ENCODE measurements at regions not wholly inside any gene's neighbourhood (a gene's known extent, or its start where the extent isn't known, plus 50 kb on each side); places are given as distances from the start of the nearest gene placed in this dataset.
A peak's percentile ranks its signal among the peaks of the same experiment; 100 is the strongest.

GRCh38 chr17:31653691-31654090, 205.4 kb downstream of the COPRS start:
- Histone ChIP-seq H3K9me1 (replicated peaks; ENCODE audit: control insufficient read depth, extremely low read depth, insufficient read depth, low read length) (no peaks in the 10 kb centered on the region), H3K9me3 (replicated peaks; ENCODE audit: control insufficient read depth, insufficient read depth, low read length) (no peaks in the 10 kb centered on the region), H4K20me1 (replicated peaks; ENCODE audit: control insufficient read depth, extremely low read depth, insufficient read depth, low read length) (no peaks in the 10 kb centered on the region), H3K36me3 (ENCODE audit: control insufficient read depth in 2 of 2, extremely low read depth in 1 of 2, insufficient read depth in 2 of 2, low read length in 2 of 2) (no peaks in the 10 kb centered on the region), H3K27me3 (ENCODE audit: control insufficient read depth in 2 of 2, insufficient read depth in 2 of 2, low read length in 2 of 2) (peaks cover 0 to 9% of the 10 kb centered on the region in 2 experiments), H3K4me2 (ENCODE audit: insufficient read depth, low read length) (no peak overlapping the region), H3K9ac (replicated peaks; ENCODE audit: extremely low read depth, insufficient read depth, low read length) (no peak overlapping the region), H3K4me3 (replicated peaks in 1 of 3; ENCODE audit: insufficient read depth in 1 of 3, low read depth in 1 of 3, low read length in 3 of 3) (no peak overlapping the region), H3K27ac (ENCODE audit: insufficient read depth, low read depth, low read length) (no peak overlapping the region), H3K79me2 (ENCODE audit: control insufficient read depth, insufficient read depth, low read length) (no peaks in the 10 kb centered on the region), H3K4me1 (ENCODE audit: control insufficient read depth, extremely low read depth, insufficient read depth, low read length) (no peaks in the 10 kb centered on the region), H2AFZ (ENCODE audit: low read depth, low read length) (no peak overlapping the region)
- CTCF ChIA-PET = no interaction called here
- POLR2A ChIA-PET = no interaction called here
- no TSS peak for BruUV-seq (replicated peaks)
- no peak for FAIRE-seq
- TF ChIP-seq JUN (IDR thresholded peaks at IDR 0.05; ENCODE audit: borderline replicate concordance, insufficient read depth, insufficient read length, low read depth) = no peak
- no peak for TF ChIP-seq POLR2A (IDR thresholded peaks at IDR 0.05; ENCODE audit: low read depth, low read length)
- no peak for TF ChIP-seq CTCF (IDR thresholded peaks at IDR 0.05; ENCODE audit: extremely low read depth in 1 of 2, insufficient read depth in 1 of 2, low read depth in 1 of 2, low read length in 2 of 2)
- no peak for TF ChIP-seq EZH2 (IDR thresholded peaks at IDR 0.05; ENCODE audit: borderline replicate concordance, low read depth, low read length, severe bottlenecking)
- TF ChIP-seq GATA2 (IDR thresholded peaks at IDR 0.05; ENCODE audit: insufficient read depth, insufficient read length, low read depth, low read length) = no peak
- TF ChIP-seq FOS (IDR thresholded peaks at IDR 0.05; ENCODE audit: borderline replicate concordance, insufficient read depth, low read length) = no peak
- no peak for TF ChIP-seq POLR2AphosphoS5 (IDR thresholded peaks at IDR 0.05; ENCODE audit: insufficient read depth, low read depth, low read length)
- dilution Hi-C loops (cut with MboI; ENCODE audit: extremely low pct_ligation_motif_present, low sequenced_read_pairs) = no loop called here
- intact Hi-C loops (cut with micrococcal nuclease) = no loop called here
- DNase-seq (ENCODE audit: low read depth, low spot score) = peak; percentile 14
